IMR-90 (cell line): ENCODE measurements at regions not wholly inside any gene's neighbourhood (a gene's known extent, or its start where the extent isn't known, plus 50 kb on each side); places are given as distances from the start of the nearest gene placed in this dataset.

Source experiments
- ATAC-seq: fragments of 200-7000 bp; cut with Tn5 transposase; 2 replicates; pipeline ENCODE4 v1.9.1; 2020; ENCODE audit warnings: low read depth, mild to moderate bottlenecking, moderate library complexity
- BruUV-seq: library from RNA; stranded (reverse); fragments of 400-500 nt; replicated peaks from 2 replicates; lab custom pipeline; 2021; lab: Mats Ljungman, UMichigan
- CTCF ChIA-PET: fragments of 300-600 bp; formaldehyde crosslinking; extraction: SDS; loops from one replicate; lab custom pipeline; 2021; ENCODE audit warnings: antibody characterized with exemption; lab: Yijun Ruan, JAX
- POLR2A ChIA-PET: fragments of 300-600 bp; sonication (Branson Sonifier 250); formaldehyde crosslinking; loops from one replicate; lab custom pipeline; 2022; ENCODE audit warnings: antibody characterized with exemption; ENCODE audit not compliant: unreplicated experiment; lab: Charles Lee
- DNase-seq: peaks from one replicate; pipeline ENCODE4 v3.0.0; 2013
- H2AFZ ChIP-seq: replicated peaks from 2 replicates; pipeline ENCODE3; 2013; ENCODE audit warnings: low read length, mild to moderate bottlenecking; ENCODE audit not compliant: poor library complexity
- H2AK5ac ChIP-seq: 2 replicates; pipeline ENCODE4 v1.6.1; 2013; ENCODE audit warnings: low read depth, low read length, inconsistent platforms
- H2AK9ac ChIP-seq: replicated peaks from 2 replicates; pipeline ENCODE3; 2013; ENCODE audit warnings: mild to moderate bottlenecking, low read depth, low read length, moderate library complexity; ENCODE audit not compliant: poor library complexity
- H2BK120ac ChIP-seq: 2 replicates; pipeline ENCODE4 v1.6.1; 2013; ENCODE audit warnings: low read depth, low read length, inconsistent platforms
- H2BK15ac ChIP-seq: 3 replicates; pipeline ENCODE4 v1.6.1; 2013; ENCODE audit warnings: low read depth, low read length, inconsistent platforms
- H2BK20ac ChIP-seq: 2 replicates; pipeline ENCODE4 v1.6.1; 2013; ENCODE audit warnings: low read depth, mild to moderate bottlenecking, inconsistent platforms, low read length, moderate library complexity
- H2BK5ac ChIP-seq: 2 replicates; pipeline ENCODE4 v1.6.1; 2013; ENCODE audit warnings: mild to moderate bottlenecking, low read depth, low read length, inconsistent platforms; ENCODE audit not compliant: poor library complexity, severe bottlenecking
- H3K14ac ChIP-seq: replicated peaks from 2 replicates; pipeline ENCODE4 v1.6.1; 2013; ENCODE audit warnings: low read depth, low read length, inconsistent platforms
- H3K18ac ChIP-seq: 2 replicates; pipeline ENCODE4 v1.6.1; 2013; ENCODE audit warnings: low read depth, low read length, control low read depth
- H3K23ac ChIP-seq: 2 replicates; pipeline ENCODE4 v1.6.1; 2013; ENCODE audit warnings: low read depth, low read length, inconsistent platforms
- H3K27ac ChIP-seq: 2 replicates; pipeline ENCODE4 v1.5.1; 2013; ENCODE audit warnings: mild to moderate bottlenecking, control low read depth, low read length; ENCODE audit not compliant: insufficient read depth
- H3K27me3 ChIP-seq: 2 replicates; pipeline ENCODE4 v1.6.1; 2013; ENCODE audit warnings: low read length; ENCODE audit not compliant: control insufficient read depth, insufficient read depth
- H3K36me3 ChIP-seq: 2 replicates; pipeline ENCODE4 v1.6.1; 2013; ENCODE audit warnings: low read length, mixed read lengths; ENCODE audit not compliant: control insufficient read depth, insufficient read depth
- H3K4ac ChIP-seq: 2 replicates; pipeline ENCODE4 v1.6.1; 2013; ENCODE audit warnings: low read depth, low read length, inconsistent platforms
- H3K4me1 ChIP-seq: 2 replicates; pipeline ENCODE4 v1.6.1; 2013; ENCODE audit warnings: low read length, mixed read lengths; ENCODE audit not compliant: control insufficient read depth, insufficient read depth
- H3K4me2 ChIP-seq: 2 replicates; pipeline ENCODE4 v1.6.1; 2013; ENCODE audit warnings: low read depth, mild to moderate bottlenecking, control low read depth, low read length, moderate library complexity
- H3K4me3 ChIP-seq: 2 replicates; pipeline ENCODE4 v1.5.1; 2013; ENCODE audit warnings: low read depth, mild to moderate bottlenecking, control low read depth, low read length, moderate library complexity; ENCODE audit not compliant: insufficient read depth
- H3K56ac ChIP-seq: 2 replicates; pipeline ENCODE4 v1.6.1; 2013; ENCODE audit warnings: low read length, inconsistent platforms; ENCODE audit not compliant: insufficient read depth; ENCODE audit errors: extremely low read depth
- H3K79me1 ChIP-seq, 2 experiments: 2 replicates each; pipeline ENCODE4 v1.6.1; 2013; ENCODE audit warnings: low read length in 2 of 2, inconsistent platforms in 1 of 2, low read depth in 1 of 2
- H3K9ac ChIP-seq: 2 replicates; pipeline ENCODE4 v1.6.1; 2013; ENCODE audit warnings: low read depth, low read length, control low read depth
- H3K9me1 ChIP-seq: 2 replicates; pipeline ENCODE4 v1.6.1; 2013; ENCODE audit warnings: low read length, inconsistent platforms; ENCODE audit not compliant: insufficient read depth
- H3K9me3 ChIP-seq: 2 replicates; pipeline ENCODE4 v1.6.1; 2013; ENCODE audit warnings: low read length; ENCODE audit not compliant: control insufficient read depth, insufficient read depth
- H4K20me1 ChIP-seq: 2 replicates; pipeline ENCODE4 v1.6.1; 2013; ENCODE audit warnings: low read length, inconsistent platforms; ENCODE audit not compliant: insufficient read depth
- H4K5ac ChIP-seq: 2 replicates; pipeline ENCODE4 v1.6.1; 2013; ENCODE audit warnings: mild to moderate bottlenecking, low read depth, low read length, control low read depth
- H4K8ac ChIP-seq, 2 experiments: 2 replicates each; pipeline ENCODE4 v1.6.1; 2013; ENCODE audit warnings: low read depth in 2 of 2, low read length in 2 of 2, control low read depth in 1 of 2, inconsistent platforms in 1 of 2
- H4K91ac ChIP-seq: 2 replicates; pipeline ENCODE4 v1.6.1; 2013; ENCODE audit warnings: low read depth, low read length, inconsistent platforms; ENCODE audit not compliant: insufficient read depth
- BHLHE40 ChIP-seq: fragments of 150-350 bp; IDR thresholded peaks from 2 replicates; pipeline ENCODE4 v1.6.1; 2016; ENCODE audit warnings: mild to moderate bottlenecking, low read depth, low read length
- FOS ChIP-seq: fragments of 150-350 bp; IDR thresholded peaks from 2 replicates; pipeline ENCODE4 v1.6.1; 2016; ENCODE audit warnings: low read depth, low read length
- WGBS, 2 experiments: methylation state at CpG; one replicate each; pipeline versions ENCODE4 v1.1.5 to v1.1.7; 2013; ENCODE audit warnings: missing lambda C conversion rate in 2 of 2; ENCODE audit not compliant: insufficient read length in 1 of 2; ENCODE audit errors: extremely low coverage in 2 of 2; 5-methylcytosine and 5-hydroxymethylcytosine counted together
- dilution Hi-C: fragments of 300-500 bp; cut with HindIII; formaldehyde crosslinking; loops from one replicate; pipeline ENCODE4 v1.14.3; 2018; ENCODE audit warnings: low sequenced_read_pairs; ENCODE audit not compliant: unreplicated experiment
- in situ Hi-C: fragments of 300-500 bp; cut with MboI; formaldehyde crosslinking; loops from 3 replicates; pipeline ENCODE4 v1.14.3; 2019; ENCODE audit warnings: low sequenced_read_pairs, inconsistent platforms, mixed read lengths
- intact Hi-C: fragments of 100-400 bp; cut with micrococcal nuclease; formaldehyde crosslinking; loops from 2 replicates; pipeline ENCODE4 v1.10.0; 2022
- TF ChIP-seq, protein P1 (sequence below): fragments of 150-350 bp; IDR thresholded peaks from 2 replicates; pipeline ENCODE4 v1.6.1; 2017; ENCODE audit warnings: mild to moderate bottlenecking, antibody characterized with exemption, low read length, low read depth

- H3K18ac ChIP-seq = no peak overlapping the region
- dilution Hi-C loops (no loop called here), intact Hi-C loops (no loop called here), in situ Hi-C loops (no loop called here)
- no peak overlapping the region for H3K23ac ChIP-seq
- ATAC-seq = no peak
- H2BK120ac ChIP-seq = peak overlapping the region; percentile 36
- no peak overlapping the region for H3K27ac ChIP-seq
- H2BK15ac ChIP-seq = peak overlapping the region; percentile 95
- peak overlapping the region; percentile 65 for H2AK9ac ChIP-seq
- no peak overlapping the region for H3K14ac ChIP-seq
- no peaks in the 10 kb centered on the region for H3K79me1 ChIP-seq
- H3K9me3 ChIP-seq = no peaks in the 10 kb centered on the region
- peak overlapping the region; percentile 71 for H2AFZ ChIP-seq
- no peak overlapping the region for H4K8ac ChIP-seq
- ChIA-PET POLR2A (no interaction called here), CTCF (no interaction called here)
- peak overlapping the region; percentile 3 for H2BK5ac ChIP-seq
- peak overlapping the region; percentile 60 for H2AK5ac ChIP-seq
- H3K36me3 ChIP-seq = no peaks in the 10 kb centered on the region
- H3K9ac ChIP-seq = no peak overlapping the region
- H4K20me1 ChIP-seq = no peaks in the 10 kb centered on the region
- TF ChIP-seq FOS (no peak), BHLHE40 (no peak)
- TF ChIP-seq, protein P1, sequence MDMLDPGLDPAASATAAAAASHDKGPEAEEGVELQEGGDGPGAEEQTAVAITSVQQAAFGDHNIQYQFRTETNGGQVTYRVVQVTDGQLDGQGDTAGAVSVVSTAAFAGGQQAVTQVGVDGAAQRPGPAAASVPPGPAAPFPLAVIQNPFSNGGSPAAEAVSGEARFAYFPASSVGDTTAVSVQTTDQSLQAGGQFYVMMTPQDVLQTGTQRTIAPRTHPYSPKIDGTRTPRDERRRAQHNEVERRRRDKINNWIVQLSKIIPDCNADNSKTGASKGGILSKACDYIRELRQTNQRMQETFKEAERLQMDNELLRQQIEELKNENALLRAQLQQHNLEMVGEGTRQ = no peak
- DNase-seq = peak; percentile 25
- peak overlapping the region; percentile 38 for H4K91ac ChIP-seq
- peaks cover 22% of the 10 kb centered on the region for H3K4me1 ChIP-seq
- no peak overlapping the region for H3K4me2 ChIP-seq
- 20% methylated on average over 4 of the region's 14 CpGs; no CpG with 5 or more reads in 1 of the 2 experiments for WGBS, 2 experiments
- no peak overlapping the region for H3K56ac ChIP-seq
- no peak overlapping the region for H2BK20ac ChIP-seq
- H3K9me1 ChIP-seq = peaks cover 15% of the 10 kb centered on the region
- peak overlapping the region; percentile 37; the same call in 1 of the 2 replicates for H3K4ac ChIP-seq
- BruUV-seq = no TSS peak
- H3K4me3 ChIP-seq = no peak overlapping the region
- no peak overlapping the region for H4K5ac ChIP-seq
- H3K27me3 ChIP-seq = no peaks in the 10 kb centered on the region
These were observed 126.9 kb downstream of the MRPL14 start for GRCh38 chr6:44000164-44000842.
